Activated CD8-positive, alpha-beta memory T cell treated with anti-CD3 and anti-CD28 coated beads, Interleukin-2, amount 10 ng/mL, durations not matched to agents 7 days and 5 days (primary cell): ENCODE measurements at regions not wholly inside any gene's neighbourhood (a gene's known extent, or its start where the extent isn't known, plus 50 kb on each side); places are given as distances from the start of the nearest gene placed in this dataset.

ENCODE experiments used
- ATAC-seq: fragments of 150-1000 bp; cut with Tn5 transposase; one replicate; pipeline ENCODE4 v1.10.0; 2021; ENCODE audit warnings: moderate library complexity
- CTCF ChIA-PET: fragments of 350-600 bp; sonication (Branson Sonifier 250); formaldehyde crosslinking; loops from one replicate; lab custom pipeline; 2021; ENCODE audit warnings: antibody characterized with exemption; lab: Charles Lee
- DNase-seq: peaks from one replicate; pipeline ENCODE4 v3.0.0-alpha.2; 2020
- H3K27ac Mint-ChIP-seq: one replicate; pipeline ENCODE4 v1.8.0; 2021; ENCODE audit warnings: mild to moderate bottlenecking, mixed read lengths
- H3K27me3 Mint-ChIP-seq: one replicate; pipeline ENCODE4 v1.8.0; 2021; ENCODE audit warnings: mixed read lengths
- H3K36me3 Mint-ChIP-seq: one replicate; pipeline ENCODE4 v1.8.0; 2021; ENCODE audit warnings: mild to moderate bottlenecking, mixed read lengths
- H3K4me1 Mint-ChIP-seq: one replicate; pipeline ENCODE4 v1.8.0; 2021; ENCODE audit warnings: mixed read lengths
- H3K4me3 Mint-ChIP-seq: one replicate; pipeline ENCODE4 v1.8.0; 2021; ENCODE audit warnings: mild to moderate bottlenecking, moderate library complexity, mixed read lengths
- H3K9me3 Mint-ChIP-seq: one replicate; pipeline ENCODE4 v1.8.0; 2022; ENCODE audit warnings: low read depth, mixed read lengths

DNA sequence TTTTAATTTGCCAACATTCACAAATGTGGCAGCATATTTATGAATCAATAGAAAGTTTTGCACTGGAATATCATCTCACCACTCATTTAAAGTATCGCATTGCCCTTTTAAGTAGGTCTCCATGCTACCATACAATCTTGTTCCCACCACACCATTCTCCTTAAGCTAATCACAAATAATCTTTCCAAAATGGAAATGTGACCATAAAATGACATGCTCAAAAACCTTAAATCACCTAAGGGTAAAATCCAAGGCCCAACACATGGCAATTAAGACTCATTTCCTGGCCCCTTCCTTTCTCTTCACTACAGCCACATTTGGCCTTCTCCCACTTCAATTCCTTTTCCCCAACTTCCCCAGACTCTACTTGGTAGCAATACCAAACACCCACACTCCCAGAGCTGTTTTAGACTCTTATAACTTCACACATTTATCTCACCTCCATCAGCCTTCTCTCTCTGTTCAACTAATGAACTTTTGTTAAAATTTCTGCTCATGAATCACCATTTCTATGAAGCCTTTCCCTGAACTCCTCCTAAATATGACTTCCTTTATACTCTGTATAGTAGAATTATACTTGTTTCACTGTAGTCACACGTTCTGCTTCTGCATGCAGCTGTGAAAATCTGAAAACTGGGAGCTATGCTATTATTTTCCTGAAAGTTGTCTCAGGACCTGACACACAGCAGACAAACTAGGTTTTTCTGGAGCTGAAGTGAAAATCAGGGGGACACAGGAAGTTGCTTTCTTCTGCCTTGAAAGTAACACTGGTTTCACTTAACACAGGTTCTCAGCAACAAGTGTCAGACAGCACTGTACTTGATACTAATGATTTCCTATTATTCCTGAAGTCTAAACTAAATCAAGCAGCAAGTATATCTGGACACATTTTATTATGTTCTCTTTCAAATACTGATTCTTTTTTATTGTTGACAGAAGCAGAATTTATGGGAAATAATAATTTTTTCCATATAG lies 303.9 kb downstream of the ZEB2 start:
- peaks cover 48% of the 10 kb centered on the region for H3K4me1 Mint-ChIP-seq
- H3K27ac Mint-ChIP-seq = peak overlapping the region; percentile 85
- ATAC-seq (peak; percentile 73), DNase-seq (no peak)
- H3K4me3 Mint-ChIP-seq = peak overlapping the region; percentile 21
- CTCF ChIA-PET = interaction anchor here (0.6 to 1.0 kb wide), 2 partner anchors 31 to 368 kb away, joined by 3 read pairs; no protein-coding TSS in a partner anchor
- peaks cover 12% of the 10 kb centered on the region for H3K36me3 Mint-ChIP-seq
- H3K27me3 Mint-ChIP-seq = no peaks in the 10 kb centered on the region
- no peaks in the 10 kb centered on the region for H3K9me3 Mint-ChIP-seq

DNA sequence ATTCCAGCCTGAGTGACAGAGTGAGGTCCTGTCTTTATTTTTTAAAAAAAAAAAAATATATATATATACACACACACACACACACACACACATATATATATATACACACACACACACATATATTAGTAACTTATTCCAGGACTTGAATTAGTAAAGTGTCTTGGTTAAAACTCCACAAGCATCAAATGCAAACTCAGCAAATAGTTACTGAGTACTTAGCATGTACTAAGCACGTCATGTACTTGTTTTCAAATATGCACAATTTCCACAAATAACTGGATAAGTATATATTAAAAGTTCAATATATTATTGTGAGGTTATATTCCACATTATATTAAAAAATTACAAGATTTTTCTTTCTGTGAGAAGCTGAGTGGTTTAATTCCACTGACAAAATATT lies 304.7 kb downstream of the ZEB2 start:
- CTCF ChIA-PET = interaction anchor here (1.3 kb wide), 1 partner anchor 9 kb away, joined by 4 read pairs; no protein-coding TSS in a partner anchor
- Mint-ChIP-seq H3K36me3 (peaks cover 19% of the 10 kb centered on the region), H3K4me3 (no peak overlapping the region), H3K27me3 (no peaks in the 10 kb centered on the region), H3K27ac (no peak overlapping the region), H3K9me3 (no peaks in the 10 kb centered on the region), H3K4me1 (peaks cover 53% of the 10 kb centered on the region)
- DNase-seq = no peak
- no peak for ATAC-seq

GRCh38 chr2:144213797-144214196 lies 306.1 kb downstream of the ZEB2 start:
- CTCF ChIA-PET = interaction anchor here (0.6 kb wide), 2 partner anchors 228 to 953 kb away, joined by 3 read pairs; no protein-coding TSS in a partner anchor
- peaks cover 29% of the 10 kb centered on the region for H3K36me3 Mint-ChIP-seq
- H3K9me3 Mint-ChIP-seq = no peaks in the 10 kb centered on the region
- H3K27me3 Mint-ChIP-seq = no peaks in the 10 kb centered on the region
- peak overlapping the region; percentile 79 for H3K27ac Mint-ChIP-seq
- H3K4me3 Mint-ChIP-seq = peak overlapping the region; percentile 57
- ATAC-seq (peak; percentile 54), DNase-seq (no peak)
- peaks cover 59% of the 10 kb centered on the region for H3K4me1 Mint-ChIP-seq

DNA sequence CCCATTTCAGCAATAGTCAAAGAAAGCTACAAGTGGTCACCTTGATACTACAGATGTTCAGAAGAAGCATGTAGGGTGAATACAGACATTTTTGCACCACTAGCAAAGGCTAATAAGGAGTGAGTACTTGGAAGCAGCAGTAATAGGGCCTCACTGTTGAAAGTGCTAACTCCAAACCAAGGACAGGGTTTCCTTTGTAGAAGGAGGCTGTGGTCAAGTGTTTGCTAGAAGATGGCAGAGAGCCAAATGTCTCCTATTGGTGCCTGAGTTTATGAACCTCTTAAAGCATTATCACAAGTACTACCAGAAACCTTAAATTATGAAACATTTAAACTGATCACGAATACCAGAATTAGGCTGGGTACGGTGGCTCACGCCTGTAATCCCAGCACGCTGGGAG lies 308.1 kb downstream of the ZEB2 start:
- Mint-ChIP-seq H3K36me3 (peaks cover 40% of the 10 kb centered on the region), H3K4me1 (peaks cover 58% of the 10 kb centered on the region), H3K27ac (peak overlapping the region; percentile 33), H3K27me3 (no peaks in the 10 kb centered on the region), H3K9me3 (peaks cover 3% of the 10 kb centered on the region), H3K4me3 (no peak overlapping the region)
- DNase-seq = no peak
- CTCF ChIA-PET = interaction anchor here (1.1 to 1.2 kb wide), 2 partner anchors 10 to 11 kb away, joined by 3 read pairs; no protein-coding TSS in a partner anchor
- ATAC-seq = peak; percentile 37

DNA sequence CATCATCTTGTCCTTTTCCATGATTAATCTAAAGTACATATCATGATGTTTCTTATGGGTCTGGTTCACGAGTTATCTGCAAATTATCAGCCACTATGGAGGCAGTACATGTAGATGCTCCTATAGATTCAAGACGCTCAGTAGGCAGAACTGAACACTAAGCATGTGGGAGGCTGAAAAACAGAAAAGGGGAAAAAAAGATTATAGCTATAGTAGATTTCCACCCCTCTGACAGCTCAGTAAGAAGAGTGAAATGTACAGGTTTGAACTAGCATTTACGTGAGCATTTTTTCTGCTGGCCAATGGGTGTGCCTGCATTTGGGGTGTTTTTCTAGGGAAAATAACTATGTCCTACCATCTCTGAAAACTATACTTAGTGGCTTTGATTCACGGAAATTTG lies 308.9 kb downstream of the ZEB2 start:
- no peaks in the 10 kb centered on the region for H3K27me3 Mint-ChIP-seq
- H3K9me3 Mint-ChIP-seq = peaks cover 3% of the 10 kb centered on the region
- CTCF ChIA-PET = interaction anchor here (1.1 kb wide), 1 partner anchor 11 kb away, joined by 3 read pairs; no protein-coding TSS in a partner anchor
- H3K4me1 Mint-ChIP-seq = peaks cover 51% of the 10 kb centered on the region
- no peak overlapping the region for H3K4me3 Mint-ChIP-seq
- DNase-seq (no peak), ATAC-seq (no peak)
- peak overlapping the region; percentile 44 for H3K27ac Mint-ChIP-seq
- peaks cover 44% of the 10 kb centered on the region for H3K36me3 Mint-ChIP-seq

GRCh38 chr2:144210076-144210475 lies 309.8 kb downstream of the ZEB2 start:
- H3K36me3 Mint-ChIP-seq = peaks cover 45% of the 10 kb centered on the region
- no peak for DNase-seq
- H3K4me3 Mint-ChIP-seq = no peak overlapping the region
- peaks cover 46% of the 10 kb centered on the region for H3K4me1 Mint-ChIP-seq
- CTCF ChIA-PET = no interaction called here
- no peak overlapping the region for H3K27ac Mint-ChIP-seq
- H3K27me3 Mint-ChIP-seq = no peaks in the 10 kb centered on the region
- no peak for ATAC-seq
- peaks cover 3% of the 10 kb centered on the region for H3K9me3 Mint-ChIP-seq

DNA sequence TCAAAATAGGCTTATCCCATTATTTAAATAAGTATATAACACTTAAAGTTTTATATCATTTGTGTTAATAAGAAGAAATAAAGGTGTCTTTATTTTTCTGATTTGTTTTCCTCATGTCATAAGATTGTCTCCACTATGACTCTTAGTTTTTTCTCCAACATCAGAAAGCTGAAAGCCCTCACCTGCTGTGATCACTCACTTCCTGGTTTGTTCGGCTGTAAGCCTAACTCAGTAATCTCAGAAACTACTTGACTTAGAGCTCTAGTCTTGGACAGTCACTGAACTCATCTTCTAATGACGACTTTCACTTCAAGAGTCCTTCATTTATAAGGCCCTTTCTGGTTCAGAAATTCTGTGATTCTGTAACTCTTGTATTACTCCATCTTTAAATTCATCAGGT lies 311.0 kb downstream of the ZEB2 start:
- Mint-ChIP-seq H3K4me3 (no peak overlapping the region), H3K27ac (peak overlapping the region; percentile 44), H3K9me3 (peaks cover 3% of the 10 kb centered on the region), H3K36me3 (peaks cover 50% of the 10 kb centered on the region), H3K4me1 (peaks cover 40% of the 10 kb centered on the region), H3K27me3 (no peaks in the 10 kb centered on the region)
- ATAC-seq (no peak), DNase-seq (no peak)
- CTCF ChIA-PET = interaction anchor here (0.7 to 1.2 kb wide), 2 partner anchors 10 to 11 kb away, joined by 3 to 4 read pairs; no protein-coding TSS in a partner anchor

DNA sequence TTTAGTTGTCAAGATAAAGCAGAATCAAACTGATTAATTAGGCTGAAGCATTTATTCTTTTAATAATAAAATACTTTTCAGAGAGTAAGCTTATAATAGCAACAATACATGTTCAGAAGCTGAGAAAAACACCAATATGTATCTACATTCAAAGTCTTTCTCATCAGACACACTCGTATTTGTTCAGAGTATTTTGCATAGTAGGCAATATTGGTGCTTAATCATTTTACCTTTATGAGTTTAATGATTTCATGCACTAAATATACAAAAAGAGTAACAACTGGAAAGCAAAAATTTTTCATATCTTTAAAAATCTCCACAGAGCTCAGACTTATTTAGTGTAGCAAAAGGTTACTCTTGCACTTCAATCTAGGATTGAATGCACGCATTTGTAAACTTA lies 313.9 kb downstream of the ZEB2 start:
- Mint-ChIP-seq H3K36me3 (peaks cover 56% of the 10 kb centered on the region), H3K27ac (no peak overlapping the region), H3K4me3 (no peak overlapping the region), H3K27me3 (no peaks in the 10 kb centered on the region), H3K4me1 (peaks cover 36% of the 10 kb centered on the region), H3K9me3 (peaks cover 5% of the 10 kb centered on the region)
- DNase-seq = no peak
- CTCF ChIA-PET = interaction anchor here (1.1 kb wide), 1 partner anchor 36 kb away, joined by 3 read pairs; no protein-coding TSS in a partner anchor
- ATAC-seq = no peak

- DNase-seq = peak; percentile 53
- peak; percentile 78 for ATAC-seq
- Mint-ChIP-seq H3K36me3 (peaks cover 47% of the 10 kb centered on the region), H3K4me3 (peak overlapping the region; percentile 27), H3K27me3 (no peaks in the 10 kb centered on the region), H3K27ac (peak overlapping the region; percentile 81), H3K4me1 (peaks cover 51% of the 10 kb centered on the region), H3K9me3 (peaks cover 2% of the 10 kb centered on the region)
- CTCF ChIA-PET = interaction anchor here (1.0 to 2.0 kb wide), 7 partner anchors 11 to 78 kb away, joined by 3 to 5 read pairs (median 3); no protein-coding TSS in a partner anchor
Measured at GRCh38 chr2:144201868-144202468, 318.0 kb downstream of the ZEB2 start.

GRCh38 chr2:144201126-144201525 lies 318.8 kb downstream of the ZEB2 start:
- peaks cover 2% of the 10 kb centered on the region for H3K9me3 Mint-ChIP-seq
- peak; percentile 51 for DNase-seq
- peak; percentile 59 for ATAC-seq
- no peaks in the 10 kb centered on the region for H3K27me3 Mint-ChIP-seq
- peak overlapping the region; percentile 18 for H3K4me3 Mint-ChIP-seq
- H3K36me3 Mint-ChIP-seq = peaks cover 48% of the 10 kb centered on the region
- H3K27ac Mint-ChIP-seq = peak overlapping the region; percentile 81
- CTCF ChIA-PET = interaction anchor here (1.0 to 2.0 kb wide), 8 partner anchors 10 to 78 kb away, joined by 3 to 5 read pairs (median 3); no protein-coding TSS in a partner anchor
- peaks cover 56% of the 10 kb centered on the region for H3K4me1 Mint-ChIP-seq

- peak; percentile 8 for ATAC-seq
- H3K27ac Mint-ChIP-seq = peak overlapping the region; percentile 52
- no peak overlapping the region for H3K4me3 Mint-ChIP-seq
- CTCF ChIA-PET = interaction anchor here (1.4 to 1.5 kb wide), 2 partner anchors 10 kb away, joined by 4 to 5 read pairs; no protein-coding TSS in a partner anchor
- DNase-seq = no peak
- H3K4me1 Mint-ChIP-seq = peaks cover 65% of the 10 kb centered on the region
- H3K36me3 Mint-ChIP-seq = peaks cover 40% of the 10 kb centered on the region
- H3K27me3 Mint-ChIP-seq = no peaks in the 10 kb centered on the region
- peaks cover 2% of the 10 kb centered on the region for H3K9me3 Mint-ChIP-seq
Measured at GRCh38 chr2:144198116-144198515, 321.8 kb downstream of the ZEB2 start.

DNA sequence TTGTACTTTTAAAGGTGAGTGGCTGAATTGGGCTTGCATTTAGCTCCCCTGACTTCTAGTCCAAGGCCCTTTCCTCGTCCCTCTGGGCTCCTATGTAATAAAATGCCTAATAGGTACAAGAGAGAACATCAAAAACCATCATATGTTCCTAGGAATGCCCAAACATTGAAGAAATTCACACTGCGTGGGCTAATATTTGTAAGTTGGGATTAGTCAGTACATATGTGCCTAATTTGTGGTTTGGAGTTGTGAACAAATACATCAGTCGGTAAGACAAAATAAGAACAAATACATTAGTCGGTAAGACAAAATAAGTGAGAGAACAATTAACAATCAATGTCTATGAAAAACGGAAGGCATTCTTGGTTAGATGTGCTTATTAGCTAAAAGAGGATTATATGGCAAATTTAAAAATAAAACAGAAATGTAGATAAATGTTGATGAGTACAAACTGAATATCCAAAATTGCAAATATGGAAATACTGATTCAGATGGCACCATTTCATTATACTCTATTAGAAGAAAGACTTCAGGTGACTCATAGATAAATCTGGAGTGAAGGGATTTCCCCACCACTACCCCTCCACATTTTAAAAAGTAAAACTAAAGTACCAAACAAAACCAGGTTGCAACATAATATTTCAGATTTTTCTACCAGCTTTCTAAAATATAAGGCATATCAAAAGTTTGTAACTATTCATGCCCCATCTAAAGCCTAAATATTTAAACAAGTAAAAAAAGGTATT lies 325.4 kb downstream of the ZEB2 start:
- H3K27ac Mint-ChIP-seq = peak overlapping the region; percentile 22
- no peak for DNase-seq
- H3K9me3 Mint-ChIP-seq = no peaks in the 10 kb centered on the region
- peaks cover 39% of the 10 kb centered on the region for H3K4me1 Mint-ChIP-seq
- H3K27me3 Mint-ChIP-seq = no peaks in the 10 kb centered on the region
- CTCF ChIA-PET = interaction anchor here (1.1 to 3.2 kb wide), 2 partner anchors 10 to 14 kb away, joined by 3 to 8 read pairs; no protein-coding TSS in a partner anchor
- peaks cover 26% of the 10 kb centered on the region for H3K36me3 Mint-ChIP-seq
- no peak overlapping the region for H3K4me3 Mint-ChIP-seq
- ATAC-seq = peak; percentile 34
